ENCODE measurements at regions not wholly inside any gene's neighbourhood (a gene's known extent, or its start where the extent isn't known, plus 50 kb on each side); places are given as distances from the start of the nearest gene placed in this dataset.

DNA sequence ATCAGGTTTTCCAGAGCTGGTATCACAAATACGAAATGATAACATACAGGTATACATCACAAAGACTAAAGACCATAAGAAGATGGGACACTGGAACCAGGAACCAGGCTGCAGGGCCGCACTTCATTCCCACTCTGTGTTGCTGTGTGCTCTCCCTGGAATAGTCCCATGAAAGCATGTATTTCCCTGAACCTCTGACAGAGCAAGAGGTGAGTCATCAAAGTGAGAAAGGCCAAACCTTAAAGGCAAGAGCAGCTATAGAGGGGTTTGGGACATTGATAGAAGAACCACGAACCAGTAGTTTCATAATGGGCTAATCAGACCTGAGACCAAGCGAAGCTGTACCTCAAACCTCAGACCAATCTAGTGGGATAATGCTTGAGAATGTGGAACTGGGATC lies 283.0 kb upstream of the PRKD1 start:
- CTCF ChIA-PET = no interaction called here

DNA sequence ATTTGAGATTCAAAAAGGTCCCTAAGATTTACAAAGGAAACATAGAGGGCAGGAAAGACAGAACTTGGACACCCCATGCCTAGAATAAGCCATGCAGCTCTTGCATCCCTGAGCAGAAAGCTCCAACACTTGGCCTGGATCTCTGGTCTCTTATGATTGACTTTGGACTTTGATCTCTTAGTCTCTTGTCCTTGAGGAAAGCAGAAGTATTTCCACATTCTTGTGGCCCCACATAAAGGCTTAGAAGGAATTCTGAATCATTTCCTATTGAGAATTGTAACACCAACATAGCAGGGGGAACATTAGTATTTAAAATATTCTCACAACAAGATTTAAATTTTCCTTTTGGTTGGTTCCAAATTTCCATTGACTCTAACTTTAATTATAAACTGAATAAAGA lies 283.7 kb upstream of the PRKD1 start:
- Mint-ChIP-seq H3K4me3 (no peak overlapping the region), H3K36me3 (ENCODE audit: low read depth) (no peaks in the 10 kb centered on the region), H3K27me3 (ENCODE audit: low read depth) (no peaks in the 10 kb centered on the region), H3K9me3 (ENCODE audit: insufficient read depth) (no peaks in the 10 kb centered on the region), H3K4me1 (ENCODE audit: low read depth) (no peaks in the 10 kb centered on the region), H3K27ac (no peak overlapping the region)
- DNase-seq (no peak), ATAC-seq (no peak)
- ChIA-PET POLR2A (no interaction called here), CTCF (no interaction called here)

More for the DNA sequence above, 283.0 kb upstream of the PRKD1 start:
- DNase-seq = no peak
- POLR2A ChIA-PET = no interaction called here
- Mint-ChIP-seq H3K4me1 (ENCODE audit: low read depth) (no peaks in the 10 kb centered on the region), H3K9me3 (ENCODE audit: insufficient read depth) (no peaks in the 10 kb centered on the region), H3K27ac (no peak overlapping the region), H3K36me3 (ENCODE audit: low read depth) (no peaks in the 10 kb centered on the region), H3K27me3 (ENCODE audit: low read depth) (no peaks in the 10 kb centered on the region), H3K4me3 (no peak overlapping the region)
- ATAC-seq = no peak

DNA sequence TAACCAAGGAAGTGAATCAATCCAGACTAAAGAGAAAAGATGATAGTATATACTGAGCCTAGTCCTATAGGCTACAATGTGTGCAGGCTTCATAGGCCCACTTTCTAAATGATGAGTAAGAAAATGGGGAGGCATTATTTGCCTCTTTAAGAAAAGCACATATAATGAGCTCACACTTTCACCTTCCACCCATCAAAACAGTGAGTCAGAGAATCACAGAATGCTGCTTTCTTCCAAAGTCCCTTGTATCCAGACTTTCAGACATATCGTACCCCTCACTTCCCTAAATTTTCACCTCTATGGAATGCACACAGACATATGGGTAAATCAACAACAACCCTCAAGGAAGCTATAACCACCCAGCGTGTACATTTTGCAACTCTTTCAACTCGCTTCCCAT lies 286.4 kb upstream of the PRKD1 start:
- no peaks in the 10 kb centered on the region for H3K9me3 Mint-ChIP-seq (ENCODE audit: insufficient read depth)
- ChIA-PET POLR2A (no interaction called here), CTCF (interaction anchor here (1.4 to 1.9 kb wide), 2 partner anchors 9 to 229 kb away, joined by 3 to 6 read pairs; no protein-coding TSS in a partner anchor)
- no peaks in the 10 kb centered on the region for H3K4me1 Mint-ChIP-seq (ENCODE audit: low read depth)
- no peak overlapping the region for H3K27ac Mint-ChIP-seq
- no peak for DNase-seq
- no peak overlapping the region for H3K4me3 Mint-ChIP-seq
- no peak for ATAC-seq
- H3K27me3 Mint-ChIP-seq (ENCODE audit: low read depth) = no peaks in the 10 kb centered on the region
- no peaks in the 10 kb centered on the region for H3K36me3 Mint-ChIP-seq (ENCODE audit: low read depth)

DNA sequence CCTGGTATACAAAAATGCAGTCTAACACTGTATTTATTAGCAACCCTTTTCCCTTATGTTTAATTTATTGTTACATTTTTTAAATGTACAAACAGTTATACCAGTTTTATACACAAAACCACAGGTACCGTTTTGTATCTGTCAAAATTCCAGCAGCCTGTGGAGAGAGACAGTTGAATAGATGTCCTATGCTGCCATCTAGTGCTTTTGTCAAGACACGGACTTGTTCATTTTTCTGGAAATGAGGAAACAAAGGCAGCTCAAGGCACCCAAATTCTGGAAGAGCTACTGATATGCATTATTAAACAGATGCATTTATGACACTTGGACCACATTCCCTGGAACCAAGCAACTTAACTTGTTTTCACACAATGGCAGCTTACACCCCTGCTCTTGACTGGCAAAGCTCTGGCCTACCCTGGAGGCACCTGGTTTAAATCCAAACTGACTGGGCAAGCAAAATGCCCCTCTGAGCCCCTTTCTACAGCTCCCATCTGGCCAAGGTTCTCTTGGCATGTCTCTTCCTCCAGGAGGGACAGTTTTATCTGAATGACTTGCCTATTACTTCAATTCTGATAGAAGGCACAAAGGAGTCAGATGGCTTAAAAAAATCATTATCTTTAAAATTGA lies 286.9 kb upstream of the PRKD1 start:
- ChIA-PET CTCF (interaction anchor here (0.8 to 1.9 kb wide), 5 partner anchors 9 to 1463 kb away, joined by 3 to 7 read pairs (median 3); no protein-coding TSS in a partner anchor), POLR2A (no interaction called here)
- H3K27me3 Mint-ChIP-seq (ENCODE audit: low read depth) = no peaks in the 10 kb centered on the region
- DNase-seq = no peak
- no peaks in the 10 kb centered on the region for H3K36me3 Mint-ChIP-seq (ENCODE audit: low read depth)
- H3K9me3 Mint-ChIP-seq (ENCODE audit: insufficient read depth) = no peaks in the 10 kb centered on the region
- H3K27ac Mint-ChIP-seq = no peak overlapping the region
- no peak for ATAC-seq
- no peak overlapping the region for H3K4me3 Mint-ChIP-seq
- H3K4me1 Mint-ChIP-seq (ENCODE audit: low read depth) = no peaks in the 10 kb centered on the region

DNA sequence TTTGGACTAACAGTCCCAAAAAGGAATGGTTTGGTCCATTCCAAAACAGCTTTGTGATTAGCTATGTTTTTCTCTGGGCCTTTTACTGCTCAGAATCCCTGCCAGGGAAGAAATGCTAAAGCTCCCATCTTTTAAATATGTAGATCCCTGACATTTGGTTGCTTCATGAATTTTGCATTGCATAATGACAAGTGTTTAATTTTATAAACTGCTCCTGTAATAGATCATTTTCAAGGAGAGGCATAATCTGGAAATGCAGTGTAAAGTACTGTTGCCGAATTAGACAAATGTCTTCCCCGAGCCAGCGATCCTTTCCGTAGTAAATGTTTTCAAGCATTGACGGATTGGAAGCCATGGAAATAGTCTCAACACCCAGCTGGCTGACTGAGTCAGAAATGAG lies 291.3 kb upstream of the PRKD1 start:
- H3K27ac Mint-ChIP-seq = no peak overlapping the region
- ChIA-PET POLR2A (no interaction called here), CTCF (interaction anchor here (1.1 kb wide), 1 partner anchor 52 kb away, joined by 3 read pairs; no protein-coding TSS in a partner anchor)
- H3K36me3 Mint-ChIP-seq (ENCODE audit: low read depth) = no peaks in the 10 kb centered on the region
- DNase-seq = no peak
- ATAC-seq = no peak
- no peaks in the 10 kb centered on the region for H3K4me1 Mint-ChIP-seq (ENCODE audit: low read depth)
- no peaks in the 10 kb centered on the region for H3K9me3 Mint-ChIP-seq (ENCODE audit: insufficient read depth)
- no peak overlapping the region for H3K4me3 Mint-ChIP-seq
- no peaks in the 10 kb centered on the region for H3K27me3 Mint-ChIP-seq (ENCODE audit: low read depth)

DNA sequence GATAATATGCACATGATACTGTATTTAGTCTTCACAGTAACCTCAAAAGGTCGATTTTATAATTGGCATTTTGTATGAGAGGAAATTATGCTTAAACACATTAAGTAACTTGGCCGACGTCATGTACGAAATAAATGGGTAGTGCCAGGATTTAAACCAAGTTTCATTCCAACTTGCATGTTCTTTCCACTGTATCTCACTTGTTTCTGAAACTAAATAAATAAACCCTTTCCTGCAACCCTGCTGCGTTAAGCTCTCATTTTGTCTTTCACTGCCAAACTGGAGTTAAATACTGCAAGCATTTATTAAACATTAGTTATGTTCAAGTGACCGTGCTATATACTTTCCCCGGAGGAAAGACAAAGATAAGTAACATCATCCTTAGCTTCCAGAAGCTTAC lies 293.9 kb upstream of the PRKD1 start:
- no peak overlapping the region for H3K27ac Mint-ChIP-seq
- ChIA-PET CTCF (interaction anchor here (1.1 kb wide), 1 partner anchor 49 kb away, joined by 3 read pairs; no protein-coding TSS in a partner anchor), POLR2A (no interaction called here)
- DNase-seq (no peak), ATAC-seq (no peak)
- no peaks in the 10 kb centered on the region for H3K9me3 Mint-ChIP-seq (ENCODE audit: insufficient read depth)
- H3K27me3 Mint-ChIP-seq (ENCODE audit: low read depth) = no peaks in the 10 kb centered on the region
- H3K4me1 Mint-ChIP-seq (ENCODE audit: low read depth) = no peaks in the 10 kb centered on the region
- no peak overlapping the region for H3K4me3 Mint-ChIP-seq
- H3K36me3 Mint-ChIP-seq (ENCODE audit: low read depth) = no peaks in the 10 kb centered on the region

DNA sequence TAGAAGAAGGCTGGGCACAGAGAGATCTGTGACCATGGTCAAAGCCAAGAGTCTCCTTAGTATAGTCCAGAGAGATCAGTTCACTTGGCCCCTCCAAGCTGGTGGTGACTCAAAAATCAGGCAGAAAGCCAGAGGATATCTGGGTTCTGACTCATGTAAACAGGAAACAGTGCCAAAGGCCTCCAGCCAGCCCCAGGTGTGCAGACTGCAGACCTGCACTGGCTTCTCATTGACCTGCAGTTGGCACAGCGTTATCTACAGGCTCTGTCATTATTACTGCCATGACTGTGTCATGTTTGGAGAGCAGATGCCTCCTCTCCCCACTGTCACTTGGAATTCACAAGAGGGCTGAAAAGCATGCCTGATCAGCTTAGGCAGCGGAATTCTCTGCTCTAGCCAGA lies 295.7 kb upstream of the PRKD1 start:
- POLR2A ChIA-PET = no interaction called here
- ATAC-seq = no peak
- DNase-seq = no peak
- no peaks in the 10 kb centered on the region for H3K4me1 Mint-ChIP-seq (ENCODE audit: low read depth)
- CTCF ChIA-PET = interaction anchor here (1.0 to 1.4 kb wide), 2 partner anchors 9 kb away, joined by 3 to 6 read pairs; no protein-coding TSS in a partner anchor
- no peaks in the 10 kb centered on the region for H3K27me3 Mint-ChIP-seq (ENCODE audit: low read depth)
- H3K27ac Mint-ChIP-seq = no peak overlapping the region
- no peak overlapping the region for H3K4me3 Mint-ChIP-seq
- H3K9me3 Mint-ChIP-seq (ENCODE audit: insufficient read depth) = no peaks in the 10 kb centered on the region
- H3K36me3 Mint-ChIP-seq (ENCODE audit: low read depth) = no peaks in the 10 kb centered on the region

DNA sequence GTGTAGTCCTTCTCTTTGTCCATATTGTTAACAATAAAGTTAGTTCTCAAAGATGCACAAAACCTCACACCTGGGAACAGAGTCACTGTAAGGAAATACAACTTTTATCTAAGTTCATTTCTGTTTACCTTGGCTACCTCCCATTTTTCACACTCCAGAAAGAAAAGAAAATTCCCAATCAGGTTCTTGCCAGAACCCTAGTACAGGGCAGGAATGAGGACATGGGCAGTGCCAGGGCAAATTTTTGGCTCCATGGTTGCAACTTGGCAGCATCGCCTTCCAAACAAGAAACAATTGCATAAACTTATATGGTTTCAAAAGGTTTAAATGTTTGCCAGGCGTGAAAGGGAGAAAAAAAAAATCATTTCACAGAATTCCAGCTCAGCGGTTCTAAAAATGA lies 296.3 kb upstream of the PRKD1 start:
- Mint-ChIP-seq H3K4me1 (ENCODE audit: low read depth) (no peaks in the 10 kb centered on the region), H3K27ac (no peak overlapping the region), H3K36me3 (ENCODE audit: low read depth) (no peaks in the 10 kb centered on the region), H3K9me3 (ENCODE audit: insufficient read depth) (no peaks in the 10 kb centered on the region), H3K4me3 (no peak overlapping the region), H3K27me3 (ENCODE audit: low read depth) (no peaks in the 10 kb centered on the region)
- no peak for DNase-seq
- POLR2A ChIA-PET = no interaction called here
- CTCF ChIA-PET = interaction anchor here (1.0 to 1.4 kb wide), 2 partner anchors 9 kb away, joined by 3 to 6 read pairs; no protein-coding TSS in a partner anchor
- no peak for ATAC-seq

DNA sequence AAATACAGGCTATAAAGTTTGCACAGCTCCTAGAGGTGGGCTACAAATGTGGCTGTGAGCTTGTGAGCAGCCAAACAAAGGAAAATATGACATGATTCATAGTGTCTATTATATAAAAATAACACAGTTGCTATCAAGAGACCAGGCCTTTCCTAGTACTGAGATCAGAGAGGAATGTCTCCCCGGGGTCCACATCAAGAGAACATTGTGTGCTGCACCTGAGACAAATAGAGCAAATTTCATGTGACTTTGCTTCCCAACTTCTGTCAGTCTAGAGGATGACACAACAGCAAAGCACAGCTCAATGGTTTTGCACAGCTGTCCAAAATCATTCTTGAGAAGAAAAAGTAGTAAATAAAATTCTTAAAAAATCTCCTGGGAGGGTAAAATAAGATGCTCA lies 297.5 kb upstream of the PRKD1 start:
- Mint-ChIP-seq H3K4me3 (no peak overlapping the region), H3K27me3 (ENCODE audit: low read depth) (no peaks in the 10 kb centered on the region), H3K27ac (no peak overlapping the region), H3K9me3 (ENCODE audit: insufficient read depth) (no peaks in the 10 kb centered on the region), H3K36me3 (ENCODE audit: low read depth) (no peaks in the 10 kb centered on the region), H3K4me1 (ENCODE audit: low read depth) (no peaks in the 10 kb centered on the region)
- DNase-seq (no peak), ATAC-seq (no peak)
- POLR2A ChIA-PET = no interaction called here
- CTCF ChIA-PET = interaction anchor here (1.2 kb wide), 1 partner anchor 45 kb away, joined by 4 read pairs; no protein-coding TSS in a partner anchor

DNA sequence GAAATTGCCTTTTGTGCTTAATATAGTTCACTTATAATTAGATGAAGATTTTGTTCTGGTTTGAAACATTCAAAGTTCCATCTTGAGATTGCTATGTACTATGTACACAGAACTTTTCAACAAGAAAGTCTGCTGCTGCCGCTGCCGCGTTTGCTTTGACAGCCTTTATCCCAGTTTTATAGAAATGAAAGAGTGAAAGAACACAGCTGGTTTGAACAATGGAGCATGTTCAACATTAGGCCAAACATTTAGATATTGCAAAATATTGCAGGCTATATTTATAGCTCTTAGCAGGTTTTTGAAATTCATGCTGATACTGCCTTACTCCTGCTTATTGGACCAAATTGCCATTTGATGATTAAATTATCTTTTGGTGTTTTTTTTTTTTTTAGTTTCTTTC lies 299.8 kb upstream of the PRKD1 start:
- Mint-ChIP-seq H3K36me3 (ENCODE audit: low read depth) (no peaks in the 10 kb centered on the region), H3K27me3 (ENCODE audit: low read depth) (no peaks in the 10 kb centered on the region), H3K4me1 (ENCODE audit: low read depth) (no peaks in the 10 kb centered on the region), H3K27ac (no peak overlapping the region), H3K9me3 (ENCODE audit: insufficient read depth) (no peaks in the 10 kb centered on the region), H3K4me3 (no peak overlapping the region)
- no peak for DNase-seq
- no peak for ATAC-seq
- ChIA-PET CTCF (no interaction called here), POLR2A (no interaction called here)

DNA sequence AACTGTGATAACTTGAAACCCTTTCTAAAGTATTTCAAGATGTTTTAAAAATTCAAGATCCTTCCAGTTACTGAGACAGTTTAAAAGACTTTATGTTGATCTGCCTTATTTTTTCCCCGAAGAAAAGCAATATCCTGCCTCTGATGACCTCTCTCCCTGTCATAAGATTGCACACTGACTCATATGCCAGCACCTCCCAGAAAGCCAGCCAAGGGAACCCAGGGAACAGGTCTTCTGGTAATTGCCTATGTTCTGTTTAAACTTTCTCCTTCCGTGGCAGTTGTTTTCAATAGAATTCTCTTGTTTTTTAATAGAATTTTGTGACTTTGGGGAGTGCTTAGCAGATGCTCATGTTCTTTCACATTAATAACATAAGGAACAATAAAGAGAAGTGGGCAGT lies 300.2 kb upstream of the PRKD1 start:
- Mint-ChIP-seq H3K36me3 (ENCODE audit: low read depth) (no peaks in the 10 kb centered on the region), H3K4me3 (no peak overlapping the region), H3K27ac (no peak overlapping the region), H3K4me1 (ENCODE audit: low read depth) (no peaks in the 10 kb centered on the region), H3K27me3 (ENCODE audit: low read depth) (no peaks in the 10 kb centered on the region), H3K9me3 (ENCODE audit: insufficient read depth) (no peaks in the 10 kb centered on the region)
- DNase-seq (no peak), ATAC-seq (no peak)
- ChIA-PET CTCF (no interaction called here), POLR2A (no interaction called here)

DNA sequence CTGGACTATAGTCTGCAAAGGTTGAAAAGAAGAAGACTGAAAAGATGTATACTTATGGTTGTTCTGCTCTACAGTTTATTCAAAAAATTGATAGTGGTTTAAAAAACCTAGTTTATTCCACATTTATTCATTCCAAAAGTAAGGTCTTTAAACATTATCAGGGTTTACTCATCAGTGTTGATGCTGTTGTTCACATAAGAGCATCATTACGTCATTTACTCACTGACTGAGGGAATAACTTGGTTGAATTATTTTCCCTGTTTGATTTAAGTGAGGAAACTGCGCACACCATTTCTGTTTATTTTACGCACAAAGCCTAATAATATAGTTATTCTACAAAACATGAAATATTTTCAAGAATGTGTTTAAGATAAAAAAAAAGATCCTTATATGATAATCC lies 303.1 kb upstream of the PRKD1 start:
- H3K27ac Mint-ChIP-seq = no peak overlapping the region
- H3K36me3 Mint-ChIP-seq (ENCODE audit: low read depth) = no peaks in the 10 kb centered on the region
- H3K4me1 Mint-ChIP-seq (ENCODE audit: low read depth) = no peaks in the 10 kb centered on the region
- ChIA-PET CTCF (no interaction called here), POLR2A (no interaction called here)
- DNase-seq = no peak
- no peaks in the 10 kb centered on the region for H3K27me3 Mint-ChIP-seq (ENCODE audit: low read depth)
- H3K9me3 Mint-ChIP-seq (ENCODE audit: insufficient read depth) = no peaks in the 10 kb centered on the region
- no peak overlapping the region for H3K4me3 Mint-ChIP-seq
- no peak for ATAC-seq

DNA sequence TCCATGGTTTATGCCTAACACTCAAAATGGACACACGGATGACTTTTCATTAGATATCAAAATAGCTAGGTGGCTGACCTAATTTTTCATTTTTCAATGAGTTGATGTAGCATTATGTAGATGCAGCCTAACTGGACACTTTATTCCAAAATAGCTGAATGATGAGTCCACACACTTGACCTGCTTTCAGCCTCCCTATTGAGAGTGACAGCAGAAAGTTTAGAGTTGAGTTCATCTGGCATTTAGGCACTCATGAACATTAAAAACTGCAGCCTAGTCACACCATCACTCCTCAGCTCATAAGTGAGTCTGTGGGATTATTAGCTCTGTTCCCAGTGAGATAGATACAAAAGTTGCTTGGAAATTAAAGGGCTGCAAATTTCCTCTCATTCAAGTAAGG lies 307.3 kb upstream of the PRKD1 start:
- Mint-ChIP-seq H3K4me1 (ENCODE audit: low read depth) (no peaks in the 10 kb centered on the region), H3K27ac (no peak overlapping the region), H3K9me3 (ENCODE audit: insufficient read depth) (no peaks in the 10 kb centered on the region), H3K27me3 (ENCODE audit: low read depth) (no peaks in the 10 kb centered on the region), H3K36me3 (ENCODE audit: low read depth) (no peaks in the 10 kb centered on the region), H3K4me3 (no peak overlapping the region)
- ATAC-seq = no peak
- ChIA-PET CTCF (no interaction called here), POLR2A (no interaction called here)
- DNase-seq = no peak

Measured in activated CD8-positive, alpha-beta T cell treated with anti-CD3 and anti-CD28 coated beads, Interleukin-2, amount 10 ng/mL, durations not matched to agents 7 days and 5 days (primary cell).